Keratinocyte (primary cell): ENCODE measurements at regions not wholly inside any gene's neighbourhood (a gene's known extent, or its start where the extent isn't known, plus 50 kb on each side); places are given as distances from the start of the nearest gene placed in this dataset.

Experiments
- DNase-seq: peaks from one replicate; pipeline ENCODE4 v3.0.0-alpha.2; 2011; ENCODE audit warnings: low read depth, missing footprints, low spot score
- FAIRE-seq: peaks from 2 replicates; lab custom pipeline; 2011; peaks lifted over from hg19 to GRCh38; lab: Jason Lieb, UNC
- H2AFZ ChIP-seq: 2 replicates; pipeline ENCODE4 v1.6.0; 2012; ENCODE audit warnings: low read length, control low read depth, inconsistent platforms; ENCODE audit not compliant: control insufficient read depth
- H3K27ac ChIP-seq: 2 replicates; pipeline ENCODE4 v1.5.1; 2011; ENCODE audit warnings: low read length; ENCODE audit not compliant: control insufficient read depth, insufficient read depth
- H3K27me3 ChIP-seq: 3 replicates; pipeline ENCODE4 v1.6.0; 2011; ENCODE audit warnings: low read length; ENCODE audit not compliant: control insufficient read depth, insufficient read depth; ENCODE audit errors: extremely low read depth
- H3K36me3 ChIP-seq, 2 experiments: 2 replicates in 1 of 2; 3 replicates in 1 of 2; pipeline ENCODE4 v1.5.1; 2011; ENCODE audit warnings: low read length in 2 of 2, mild to moderate bottlenecking in 1 of 2; ENCODE audit not compliant: control insufficient read depth in 2 of 2, insufficient read depth in 2 of 2; ENCODE audit errors: extremely low read depth in 1 of 2
- H3K4me1 ChIP-seq: 3 replicates; pipeline ENCODE4 v1.5.1; 2011; ENCODE audit warnings: low read length; ENCODE audit not compliant: control insufficient read depth, insufficient read depth; ENCODE audit errors: extremely low read depth
- H3K4me2 ChIP-seq: 3 replicates; pipeline ENCODE4 v1.6.0; 2011; ENCODE audit warnings: low read depth, low read length; ENCODE audit not compliant: control insufficient read depth, insufficient read depth; ENCODE audit errors: extremely low read depth
- H3K4me3 ChIP-seq, 3 experiments: fragments of 200-600 bp in 1 of 3; sonication (generic) in 1 of 3; 2 replicates in 2 of 3; 3 replicates in 1 of 3; pipeline ENCODE4 v1.5.1; 2011 to 2016; ENCODE audit warnings: low read length in 3 of 3, mild to moderate bottlenecking in 3 of 3, control low read depth in 2 of 3, inconsistent platforms in 1 of 3, low read depth in 1 of 3, mixed read lengths in 1 of 3, mixed run types in 1 of 3, moderate library complexity in 1 of 3; ENCODE audit not compliant: control insufficient read depth in 2 of 3, insufficient read depth in 2 of 3; ENCODE audit errors: extremely low read depth in 1 of 3
- H3K79me2 ChIP-seq: 2 replicates; pipeline ENCODE4 v1.6.0; 2012; ENCODE audit warnings: low read length; ENCODE audit not compliant: control insufficient read depth, insufficient read depth
- H3K9ac ChIP-seq: 3 replicates; pipeline ENCODE4 v1.6.0; 2011; ENCODE audit warnings: low read length; ENCODE audit not compliant: control insufficient read depth, insufficient read depth; ENCODE audit errors: extremely low read depth
- H3K9me1 ChIP-seq: 3 replicates; pipeline ENCODE4 v1.6.0; 2011; ENCODE audit warnings: low read length; ENCODE audit not compliant: control insufficient read depth, insufficient read depth; ENCODE audit errors: extremely low read depth
- H3K9me3 ChIP-seq: 2 replicates; pipeline ENCODE4 v1.5.1; 2012; ENCODE audit warnings: low read depth, low read length; ENCODE audit not compliant: control insufficient read depth
- H4K20me1 ChIP-seq: 3 replicates; pipeline ENCODE4 v1.6.0; 2011; ENCODE audit warnings: low read length; ENCODE audit not compliant: control insufficient read depth, insufficient read depth; ENCODE audit errors: extremely low read depth
- EZH2 ChIP-seq: IDR thresholded peaks from one replicate; pipeline ENCODE4 v1.6.1; 2012; ENCODE audit warnings: inconsistent platforms, mild to moderate bottlenecking, low read length, moderate library complexity
- dilution Hi-C: fragments of 300-500 bp; cut with MboI; formaldehyde crosslinking; loops from one replicate; pipeline ENCODE4 v1.7.0; 2020; ENCODE audit warnings: low sequenced_read_pairs; ENCODE audit not compliant: extremely low pct_ligation_motif_present
- TF ChIP-seq, protein P1 (sequence below), 3 experiments: IDR thresholded peaks in 1 of 3; conservative IDR thresholded peaks in 1 of 3; optimal IDR thresholded peaks in 1 of 3; 2 replicates in 2 of 3; 3 replicates in 1 of 3; pipeline versions ENCODE3 to v1.5.1; 2011; ENCODE audit warnings: low read length in 3 of 3, mild to moderate bottlenecking in 3 of 3, moderate library complexity in 2 of 3, control low read depth in 1 of 3, inconsistent platforms in 1 of 3; ENCODE audit not compliant: insufficient read depth in 2 of 3; ENCODE audit errors: extremely low read depth in 1 of 3

DNA sequence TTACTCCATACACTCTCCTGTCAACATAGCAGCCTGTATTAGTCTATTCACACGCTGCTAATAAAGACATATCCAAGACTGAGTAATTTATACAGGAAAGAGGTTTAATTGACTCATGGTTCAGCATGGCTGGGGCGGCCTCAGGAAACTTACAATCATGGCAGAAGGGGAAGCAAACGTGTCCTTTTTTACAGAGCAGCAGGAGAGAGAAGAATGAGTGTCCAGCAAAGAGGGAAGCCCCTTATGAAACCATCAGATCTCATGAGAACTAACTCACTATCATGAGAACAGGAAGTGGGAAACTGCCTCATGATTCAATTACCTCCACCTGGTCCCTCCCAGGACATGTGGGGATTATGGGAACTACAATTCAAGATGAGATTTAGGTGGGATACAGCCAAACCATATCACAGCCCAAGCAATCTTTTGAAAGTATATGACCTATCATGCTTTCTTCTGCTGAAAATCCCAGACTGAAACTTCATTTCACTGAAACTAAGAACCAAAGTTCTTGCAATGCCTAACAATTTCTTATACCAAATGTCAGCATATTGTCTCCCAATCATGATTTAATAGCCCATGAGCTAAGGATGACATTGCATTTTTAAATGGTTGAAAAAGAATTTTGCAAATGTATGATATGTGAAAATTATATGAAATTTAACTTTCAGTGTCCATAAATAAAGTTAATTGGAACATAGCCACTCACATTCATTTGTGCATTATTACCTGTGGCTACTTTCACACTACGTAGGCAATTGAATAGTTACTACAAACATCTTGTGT is 686.8 kb upstream of the ZEB2 start:
- no peaks in the 10 kb centered on the region for H3K27me3 ChIP-seq
- H3K79me2 ChIP-seq, result no peaks in the 10 kb centered on the region
- no peaks in the 10 kb centered on the region for H3K4me1 ChIP-seq
- H3K36me3 ChIP-seq, result no peaks in the 10 kb centered on the region
- FAIRE-seq (no peak), DNase-seq (no peak)
- no peak overlapping the region for H3K4me2 ChIP-seq
- H3K9me3 ChIP-seq, result no peaks in the 10 kb centered on the region
- H4K20me1 ChIP-seq, result no peaks in the 10 kb centered on the region
- no peak overlapping the region for H2AFZ ChIP-seq
- no peak overlapping the region for H3K27ac ChIP-seq
- no peak overlapping the region for H3K4me3 ChIP-seq
- dilution Hi-C loops, result no loop called here
- no peaks in the 10 kb centered on the region for H3K9me1 ChIP-seq
- no peak overlapping the region for H3K9ac ChIP-seq
- TF ChIP-seq, protein P1, sequence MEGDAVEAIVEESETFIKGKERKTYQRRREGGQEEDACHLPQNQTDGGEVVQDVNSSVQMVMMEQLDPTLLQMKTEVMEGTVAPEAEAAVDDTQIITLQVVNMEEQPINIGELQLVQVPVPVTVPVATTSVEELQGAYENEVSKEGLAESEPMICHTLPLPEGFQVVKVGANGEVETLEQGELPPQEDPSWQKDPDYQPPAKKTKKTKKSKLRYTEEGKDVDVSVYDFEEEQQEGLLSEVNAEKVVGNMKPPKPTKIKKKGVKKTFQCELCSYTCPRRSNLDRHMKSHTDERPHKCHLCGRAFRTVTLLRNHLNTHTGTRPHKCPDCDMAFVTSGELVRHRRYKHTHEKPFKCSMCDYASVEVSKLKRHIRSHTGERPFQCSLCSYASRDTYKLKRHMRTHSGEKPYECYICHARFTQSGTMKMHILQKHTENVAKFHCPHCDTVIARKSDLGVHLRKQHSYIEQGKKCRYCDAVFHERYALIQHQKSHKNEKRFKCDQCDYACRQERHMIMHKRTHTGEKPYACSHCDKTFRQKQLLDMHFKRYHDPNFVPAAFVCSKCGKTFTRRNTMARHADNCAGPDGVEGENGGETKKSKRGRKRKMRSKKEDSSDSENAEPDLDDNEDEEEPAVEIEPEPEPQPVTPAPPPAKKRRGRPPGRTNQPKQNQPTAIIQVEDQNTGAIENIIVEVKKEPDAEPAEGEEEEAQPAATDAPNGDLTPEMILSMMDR (optimal IDR thresholded peaks at IDR 0.05 in 1 of 3, IDR thresholded peaks at IDR 0.05 in 1 of 3, conservative IDR thresholded peaks at IDR 0.05 in 1 of 3; ENCODE audit: extremely low read depth in 1 of 3, insufficient read depth in 2 of 3, low read length in 3 of 3), result no peak
- no peak for TF ChIP-seq EZH2

DNA sequence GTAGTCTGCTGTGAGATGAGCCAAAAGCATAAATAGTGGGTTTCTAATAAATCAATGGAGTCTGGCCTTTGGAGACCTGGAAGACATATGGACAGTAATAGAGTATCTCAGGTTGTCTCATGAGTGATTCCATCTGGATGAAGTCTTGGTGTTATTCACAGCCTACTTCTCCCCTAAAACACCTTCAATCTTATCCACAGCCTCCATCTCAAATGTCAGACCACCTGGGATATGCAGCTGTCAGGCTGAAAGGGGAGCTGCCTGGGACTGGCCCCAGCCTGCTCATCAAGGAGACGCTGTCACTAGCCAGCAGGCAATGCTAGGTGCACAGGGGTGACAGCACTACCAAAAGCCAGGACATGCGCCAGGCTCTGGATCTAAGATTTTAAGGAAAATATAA is 684.0 kb upstream of the ZEB2 start:
- TF ChIP-seq, protein P1 (optimal IDR thresholded peaks at IDR 0.05 in 1 of 3, IDR thresholded peaks at IDR 0.05 in 1 of 3, conservative IDR thresholded peaks at IDR 0.05 in 1 of 3; ENCODE audit: extremely low read depth in 1 of 3, insufficient read depth in 2 of 3, low read length in 3 of 3), result no peak
- TF ChIP-seq EZH2, result no peak
- H3K4me1 ChIP-seq, result no peaks in the 10 kb centered on the region
- dilution Hi-C loops, result no loop called here
- H3K9ac ChIP-seq, result no peak overlapping the region
- H3K27me3 ChIP-seq, result no peaks in the 10 kb centered on the region
- DNase-seq (no peak), FAIRE-seq (no peak)
- no peak overlapping the region for H3K4me2 ChIP-seq
- no peaks in the 10 kb centered on the region for H3K9me3 ChIP-seq
- H3K36me3 ChIP-seq, result no peaks in the 10 kb centered on the region
- no peak overlapping the region for H2AFZ ChIP-seq
- H3K4me3 ChIP-seq, result no peak overlapping the region
- H3K27ac ChIP-seq, result no peak overlapping the region
- no peaks in the 10 kb centered on the region for H3K79me2 ChIP-seq
- no peaks in the 10 kb centered on the region for H3K9me1 ChIP-seq
- H4K20me1 ChIP-seq, result no peaks in the 10 kb centered on the region
